Activated naive CD8-positive, alpha-beta T cell treated with anti-CD3 and anti-CD28 coated beads, Interleukin-2, amount 10 ng/mL, durations not matched to agents 7 days and 5 days (primary cell): ENCODE measurements at regions not wholly inside any gene's neighbourhood (a gene's known extent, or its start where the extent isn't known, plus 50 kb on each side); places are given as distances from the start of the nearest gene placed in this dataset.

Source experiments
- ATAC-seq: fragments of 150-1000 bp; cut with Tn5 transposase; one replicate; pipeline ENCODE4 v1.10.0; 2021; ENCODE audit warnings: low read depth, moderate library complexity
- POLR2A ChIA-PET: fragments of 350-600 bp; sonication (Branson Sonifier 250); formaldehyde crosslinking; loops from one replicate; lab custom pipeline; 2021; ENCODE audit warnings: antibody characterized with exemption; lab: Charles Lee
- DNase-seq: peaks from one replicate; pipeline ENCODE4 v3.0.0; 2021
- H3K27ac Mint-ChIP-seq: one replicate; pipeline ENCODE4 v1.8.0; 2022; ENCODE audit warnings: mild to moderate bottlenecking, mixed read lengths
- H3K27me3 Mint-ChIP-seq: one replicate; pipeline ENCODE4 v1.8.0; 2022; ENCODE audit warnings: mild to moderate bottlenecking, moderate library complexity, mixed read lengths
- H3K36me3 Mint-ChIP-seq: one replicate; pipeline ENCODE4 v1.8.0; 2021; ENCODE audit warnings: mild to moderate bottlenecking, mixed read lengths
- H3K4me1 Mint-ChIP-seq: one replicate; pipeline ENCODE4 v1.8.0; 2021; ENCODE audit warnings: mixed read lengths
- H3K4me3 Mint-ChIP-seq: one replicate; pipeline ENCODE4 v1.8.0; 2022; ENCODE audit warnings: mild to moderate bottlenecking, moderate library complexity, mixed read lengths
- H3K9me3 Mint-ChIP-seq: one replicate; pipeline ENCODE4 v1.8.0; 2021; ENCODE audit warnings: mixed read lengths

- Mint-ChIP-seq H3K9me3 (peaks cover 2% of the 10 kb centered on the region), H3K4me1 (no peaks in the 10 kb centered on the region), H3K27me3 (no peaks in the 10 kb centered on the region), H3K4me3 (no peak overlapping the region), H3K27ac (no peak overlapping the region), H3K36me3 (no peaks in the 10 kb centered on the region)
- POLR2A ChIA-PET, result no interaction called here
- no peak for ATAC-seq
- no peak for DNase-seq
Measured at GRCh38 chr10:2445370-2445769, 622.0 kb upstream of the PFKP start.

GRCh38 chr10:2439983-2440382 is 627.4 kb upstream of the PFKP start:
- DNase-seq (no peak), ATAC-seq (no peak)
- Mint-ChIP-seq H3K27me3 (no peaks in the 10 kb centered on the region), H3K36me3 (no peaks in the 10 kb centered on the region), H3K4me1 (no peaks in the 10 kb centered on the region), H3K27ac (no peak overlapping the region), H3K4me3 (no peak overlapping the region), H3K9me3 (no peaks in the 10 kb centered on the region)
- POLR2A ChIA-PET, result no interaction called here

- Mint-ChIP-seq H3K9me3 (no peaks in the 10 kb centered on the region), H3K4me3 (no peak overlapping the region), H3K27me3 (no peaks in the 10 kb centered on the region), H3K36me3 (no peaks in the 10 kb centered on the region), H3K4me1 (no peaks in the 10 kb centered on the region), H3K27ac (no peak overlapping the region)
- POLR2A ChIA-PET, result no interaction called here
- DNase-seq, result no peak
- ATAC-seq, result no peak
Measured at GRCh38 chr10:2439000-2439399, 628.3 kb upstream of the PFKP start.

GRCh38 chr10:2438248-2438939 is 629.0 kb upstream of the PFKP start:
- DNase-seq (no peak), ATAC-seq (no peak)
- H3K4me1 Mint-ChIP-seq, result no peaks in the 10 kb centered on the region
- no peaks in the 10 kb centered on the region for H3K36me3 Mint-ChIP-seq
- POLR2A ChIA-PET, result no interaction called here
- no peak overlapping the region for H3K4me3 Mint-ChIP-seq
- no peaks in the 10 kb centered on the region for H3K27me3 Mint-ChIP-seq
- H3K9me3 Mint-ChIP-seq, result no peaks in the 10 kb centered on the region
- no peak overlapping the region for H3K27ac Mint-ChIP-seq

- DNase-seq (no peak), ATAC-seq (no peak)
- Mint-ChIP-seq H3K27ac (no peak overlapping the region), H3K4me3 (no peak overlapping the region), H3K4me1 (no peaks in the 10 kb centered on the region), H3K36me3 (no peaks in the 10 kb centered on the region), H3K9me3 (no peaks in the 10 kb centered on the region), H3K27me3 (no peaks in the 10 kb centered on the region)
- POLR2A ChIA-PET, result no interaction called here
Measured at GRCh38 chr10:2436933-2437332, 630.4 kb upstream of the PFKP start.

GRCh38 chr10:2431961-2432360 is 635.4 kb upstream of the PFKP start:
- POLR2A ChIA-PET, result no interaction called here
- ATAC-seq (no peak), DNase-seq (no peak)
- no peaks in the 10 kb centered on the region for H3K36me3 Mint-ChIP-seq
- H3K27ac Mint-ChIP-seq, result no peak overlapping the region
- peaks cover 1% of the 10 kb centered on the region for H3K9me3 Mint-ChIP-seq
- H3K4me1 Mint-ChIP-seq, result no peaks in the 10 kb centered on the region
- no peak overlapping the region for H3K4me3 Mint-ChIP-seq
- H3K27me3 Mint-ChIP-seq, result no peaks in the 10 kb centered on the region

- Mint-ChIP-seq H3K27ac (no peak overlapping the region), H3K9me3 (peaks cover 1% of the 10 kb centered on the region), H3K36me3 (no peaks in the 10 kb centered on the region), H3K27me3 (no peaks in the 10 kb centered on the region), H3K4me1 (no peaks in the 10 kb centered on the region), H3K4me3 (no peak overlapping the region)
- DNase-seq, result no peak
- no peak for ATAC-seq
- POLR2A ChIA-PET, result no interaction called here
Measured at GRCh38 chr10:2427412-2427811, 639.9 kb upstream of the PFKP start.

GRCh38 chr10:2425320-2425719 is 642.0 kb upstream of the PFKP start:
- Mint-ChIP-seq H3K4me1 (no peaks in the 10 kb centered on the region), H3K27me3 (no peaks in the 10 kb centered on the region), H3K9me3 (no peaks in the 10 kb centered on the region), H3K36me3 (no peaks in the 10 kb centered on the region), H3K27ac (no peak overlapping the region), H3K4me3 (no peak overlapping the region)
- ATAC-seq (no peak), DNase-seq (no peak)
- POLR2A ChIA-PET, result no interaction called here

- DNase-seq, result no peak
Measured at GRCh38 chr10:2414562-2414961, 652.8 kb upstream of the PFKP start.

GRCh38 chr10:2414039-2414438 is 653.3 kb upstream of the PFKP start:
- H3K4me1 Mint-ChIP-seq, result no peaks in the 10 kb centered on the region
- no peak overlapping the region for H3K4me3 Mint-ChIP-seq
- H3K27me3 Mint-ChIP-seq, result no peaks in the 10 kb centered on the region
- no peaks in the 10 kb centered on the region for H3K36me3 Mint-ChIP-seq
- POLR2A ChIA-PET, result no interaction called here
- ATAC-seq (no peak), DNase-seq (no peak)
- H3K9me3 Mint-ChIP-seq, result peaks cover 4% of the 10 kb centered on the region
- H3K27ac Mint-ChIP-seq, result no peak overlapping the region

More at GRCh38 chr10:2414562-2414961, 652.8 kb upstream of the PFKP start:
- H3K4me3 Mint-ChIP-seq, result no peak overlapping the region
- ATAC-seq, result no peak
- POLR2A ChIA-PET, result no interaction called here
- H3K4me1 Mint-ChIP-seq, result no peaks in the 10 kb centered on the region
- H3K27me3 Mint-ChIP-seq, result no peaks in the 10 kb centered on the region
- H3K9me3 Mint-ChIP-seq, result peaks cover 4% of the 10 kb centered on the region
- no peaks in the 10 kb centered on the region for H3K36me3 Mint-ChIP-seq
- no peak overlapping the region for H3K27ac Mint-ChIP-seq

GRCh38 chr10:2410049-2410448 is 657.3 kb upstream of the PFKP start:
- DNase-seq, result no peak
- no peaks in the 10 kb centered on the region for H3K27me3 Mint-ChIP-seq
- no peaks in the 10 kb centered on the region for H3K4me1 Mint-ChIP-seq
- H3K36me3 Mint-ChIP-seq, result no peaks in the 10 kb centered on the region
- H3K9me3 Mint-ChIP-seq, result peaks cover 4% of the 10 kb centered on the region
- H3K27ac Mint-ChIP-seq, result no peak overlapping the region
- H3K4me3 Mint-ChIP-seq, result no peak overlapping the region
- ATAC-seq, result no peak
- POLR2A ChIA-PET, result no interaction called here

- Mint-ChIP-seq H3K27ac (no peak overlapping the region), H3K27me3 (peaks cover 4% of the 10 kb centered on the region), H3K9me3 (no peaks in the 10 kb centered on the region), H3K4me3 (no peak overlapping the region), H3K4me1 (no peaks in the 10 kb centered on the region), H3K36me3 (no peaks in the 10 kb centered on the region)
- POLR2A ChIA-PET, result no interaction called here
- no peak for ATAC-seq
- no peak for DNase-seq
Measured at GRCh38 chr10:2401459-2401858, 664.1 kb upstream of the ADARB2 start.

- Mint-ChIP-seq H3K4me1 (no peaks in the 10 kb centered on the region), H3K36me3 (no peaks in the 10 kb centered on the region), H3K4me3 (no peak overlapping the region), H3K27ac (no peak overlapping the region), H3K27me3 (peaks cover 4% of the 10 kb centered on the region), H3K9me3 (no peaks in the 10 kb centered on the region)
- ATAC-seq, result no peak
- DNase-seq, result no peak
- POLR2A ChIA-PET, result no interaction called here
Measured at GRCh38 chr10:2399482-2399881, 662.2 kb upstream of the ADARB2 start.

GRCh38 chr10:2392145-2392812 is 655.0 kb upstream of the ADARB2 start:
- no peak for DNase-seq
- Mint-ChIP-seq H3K9me3 (no peaks in the 10 kb centered on the region), H3K36me3 (no peaks in the 10 kb centered on the region), H3K4me1 (no peaks in the 10 kb centered on the region), H3K27me3 (no peaks in the 10 kb centered on the region), H3K27ac (no peak overlapping the region), H3K4me3 (no peak overlapping the region)
- no peak for ATAC-seq
- POLR2A ChIA-PET, result no interaction called here
